Stimulated activated CD4-positive, alpha-beta T cell treated with anti-CD3 and anti-CD28 coated beads, TNF-alpha, amount 100 ng/mL, for 24 hours (primary cell): ENCODE measurements at regions not wholly inside any gene's neighbourhood (a gene's known extent, or its start where the extent isn't known, plus 50 kb on each side); places are given as distances from the start of the nearest gene placed in this dataset.
"Not testable (repeated sequence)": the region's sequence is repeated elsewhere in the genome, so short reads cannot be mapped to it uniquely, and the experiment has no call there.

Experiments used
- DNase-seq, 3 experiments: peaks; one replicate each; pipeline ENCODE4 v3.0.0-alpha.2; 2020; ENCODE audit warnings: low read depth in 3 of 3

DNA sequence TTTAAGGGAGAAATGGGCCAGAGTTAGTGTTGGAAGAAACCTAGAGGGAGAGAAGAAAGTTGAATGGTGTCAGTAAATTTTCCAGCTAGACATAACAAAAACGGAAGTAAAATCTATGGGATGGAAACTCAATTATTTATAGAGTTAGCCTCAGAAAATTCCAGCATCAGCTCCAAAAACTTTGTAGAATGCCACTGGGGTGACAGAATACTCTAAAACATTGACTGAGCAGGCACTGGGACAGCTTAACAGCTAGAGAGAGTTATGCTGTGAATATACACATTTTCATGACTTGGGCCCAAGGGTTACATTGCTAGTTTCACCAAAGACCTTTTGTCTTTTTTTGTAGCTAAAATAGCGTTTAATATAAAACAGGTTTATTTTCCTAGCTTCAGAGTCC, 226.3 kb downstream of the PHLDA1 start:
- DNase-seq = no peak

- no peak for DNase-seq
These were observed 233.2 kb downstream of the PHLDA1 start for GRCh38 chr12:75798136-75798926.

DNA sequence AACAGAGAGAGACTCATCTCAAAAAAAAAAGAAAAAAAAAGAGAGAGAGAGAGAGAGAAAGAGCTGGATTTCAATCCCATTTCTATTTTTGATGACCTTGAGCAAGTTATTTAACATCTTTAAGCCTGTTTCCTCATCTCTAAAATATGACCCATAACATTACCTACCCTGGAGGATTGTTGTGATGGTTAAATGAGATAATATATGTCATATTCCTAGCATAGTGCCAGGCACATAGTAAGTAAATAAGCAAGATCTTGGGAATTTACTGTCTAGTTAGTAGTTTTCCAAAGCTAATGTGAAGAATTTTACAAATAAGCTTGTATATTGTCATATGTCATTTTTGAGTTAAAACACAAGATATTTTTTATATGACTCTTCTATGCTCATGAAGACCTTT, 236.5 kb downstream of the PHLDA1 start:
- no peak for DNase-seq

- DNase-seq = no peak
These were observed 238.9 kb downstream of the PHLDA1 start for GRCh38 chr12:75792687-75793086.

DNA sequence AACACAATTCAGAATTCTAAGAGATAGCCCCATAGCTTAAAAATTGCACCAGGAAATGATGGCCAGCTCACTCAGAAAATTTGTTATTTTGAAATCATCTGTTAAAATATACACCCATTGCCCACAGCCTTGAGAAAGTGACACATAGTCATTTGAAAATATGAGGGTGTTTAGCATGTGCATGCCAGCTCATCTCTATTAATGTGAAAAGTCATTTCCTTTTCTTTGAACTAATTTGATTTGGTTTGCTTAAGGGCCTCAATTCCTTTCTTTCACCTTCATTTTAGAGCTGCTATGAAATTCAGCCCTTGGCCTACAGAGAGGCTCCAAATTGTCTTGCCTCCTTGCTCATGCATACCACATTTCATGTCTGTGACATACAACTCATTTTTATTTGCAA, 241.4 kb downstream of the PHLDA1 start:
- DNase-seq = no peak

DNA sequence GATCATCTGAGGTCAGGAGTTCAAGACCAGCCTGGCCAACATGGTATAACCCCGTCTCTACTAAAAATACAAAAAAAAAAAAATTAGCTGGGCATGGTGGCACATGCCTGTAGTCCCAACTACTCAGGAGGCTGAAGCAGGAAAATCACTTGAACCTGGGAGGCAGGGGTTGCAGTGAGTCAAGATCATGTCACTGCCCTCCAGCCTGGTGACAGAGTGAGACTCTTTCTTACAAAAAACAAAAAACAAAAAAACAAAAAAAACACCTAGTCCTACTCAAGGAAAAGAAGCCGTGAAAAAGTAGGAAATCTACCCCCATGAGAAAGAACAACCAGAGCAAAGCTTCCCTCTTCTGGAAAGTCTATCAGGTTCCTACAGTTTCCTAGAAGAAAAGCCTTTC, 244.4 kb downstream of the PHLDA1 start:
- DNase-seq = not testable (repeated sequence)

DNA sequence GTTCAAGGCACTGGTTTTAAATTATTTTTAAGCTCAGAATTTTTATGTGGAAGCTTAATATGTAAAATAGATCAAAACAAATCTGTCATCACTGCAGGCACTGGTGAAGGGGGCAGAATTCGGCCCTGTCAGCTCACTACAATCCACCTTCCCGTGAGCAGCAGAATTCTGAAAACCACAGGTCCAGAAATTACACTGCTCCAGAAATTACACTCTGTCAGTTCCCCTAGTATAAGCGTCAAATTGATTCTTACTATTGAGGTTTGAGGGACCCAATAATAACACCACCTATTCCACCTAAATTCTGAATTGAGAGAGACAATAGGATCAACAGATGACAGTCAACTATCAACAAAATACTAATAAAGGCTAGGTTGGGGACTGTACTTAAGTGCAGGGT, 245.5 kb downstream of the PHLDA1 start:
- no peak for DNase-seq

GRCh38 chr12:75784591-75784990, 247.0 kb downstream of the PHLDA1 start:
- no peak for DNase-seq

DNA sequence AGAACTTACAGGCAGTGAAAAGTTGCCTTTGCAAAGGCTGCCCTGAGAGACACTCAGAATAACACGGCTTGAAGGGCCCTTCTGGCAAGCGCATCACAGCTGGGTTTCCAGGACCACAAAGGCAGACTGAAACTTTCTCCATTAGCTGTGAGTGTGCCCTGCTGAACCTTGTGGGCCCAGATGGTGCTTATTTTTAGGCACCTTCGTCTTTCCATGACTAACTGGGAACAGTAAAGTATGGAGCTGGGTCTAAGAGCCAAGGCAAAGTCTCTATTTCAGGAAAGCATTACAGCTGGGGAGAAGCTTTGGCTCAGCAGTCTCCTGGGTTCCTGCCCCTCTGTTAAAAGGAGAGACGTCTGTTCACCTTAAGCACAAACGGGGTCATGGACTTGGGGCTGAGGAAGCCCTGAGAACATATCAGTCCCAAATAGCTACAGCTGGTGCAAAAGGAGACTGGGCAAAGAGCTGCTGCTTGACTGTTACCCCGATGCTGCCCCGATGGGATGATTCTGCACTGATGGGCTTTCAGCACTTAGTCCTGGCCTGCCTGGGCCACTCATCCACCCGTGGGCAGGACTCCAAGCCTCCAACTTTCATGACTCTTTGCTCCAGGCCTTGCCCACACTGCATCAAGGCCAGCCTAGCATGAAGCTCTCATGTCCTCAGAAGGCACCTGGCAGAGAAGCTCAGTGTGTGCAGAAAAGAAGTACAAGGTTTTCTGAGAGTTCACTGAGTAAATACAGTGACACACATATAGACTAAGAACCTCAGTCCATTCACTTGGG, 248.3 kb downstream of the PHLDA1 start:
- no peak for DNase-seq

- DNase-seq = no peak
These were observed 249.5 kb downstream of the PHLDA1 start for GRCh38 chr12:75782069-75782581.

GRCh38 chr12:75781532-75782046, 250.0 kb downstream of the PHLDA1 start:
- no peak for DNase-seq

- no peak for DNase-seq
These were observed 251.6 kb downstream of the PHLDA1 start for GRCh38 chr12:75779891-75780496.

- DNase-seq = no peak
These were observed 257.1 kb downstream of the PHLDA1 start for GRCh38 chr12:75774261-75775052.

DNA sequence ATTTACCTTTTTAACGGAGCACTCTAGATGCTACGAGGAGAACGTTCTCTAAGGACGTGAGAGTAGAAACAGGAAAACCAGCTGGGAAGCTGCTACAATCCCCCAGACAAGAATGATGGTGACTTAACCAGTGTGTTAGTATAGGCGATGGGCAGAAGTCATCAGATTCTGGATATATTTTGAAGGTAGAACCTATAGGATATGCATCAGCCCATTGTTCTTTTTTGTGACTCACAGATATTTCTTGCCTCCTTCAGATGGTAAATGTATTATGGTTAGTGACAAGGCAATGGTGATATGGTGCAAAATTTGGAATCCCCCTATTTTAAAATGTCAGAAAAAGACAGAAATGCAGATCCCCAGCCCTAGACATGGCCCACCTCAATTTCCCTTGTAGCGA, 258.2 kb downstream of the PHLDA1 start:
- DNase-seq = no peak

GRCh38 chr12:75771023-75771422, 259.6 kb upstream of the KRR1 start:
- no peak for DNase-seq

GRCh38 chr12:75767957-75768356, 256.5 kb upstream of the KRR1 start:
- DNase-seq = no peak

- DNase-seq = no peak
These were observed 255.1 kb upstream of the KRR1 start for GRCh38 chr12:75766263-75767160.

GRCh38 chr12:75765170-75766059, 254.0 kb upstream of the KRR1 start:
- no peak for DNase-seq

GRCh38 chr12:75764091-75764841, 252.9 kb upstream of the KRR1 start:
- DNase-seq = no peak
